BE2C (cell line): ENCODE measurements at regions not wholly inside any gene's neighbourhood (a gene's known extent, or its start where the extent isn't known, plus 50 kb on each side); places are given as distances from the start of the nearest gene placed in this dataset.

Source experiments
- DNase-seq: peaks from one replicate; pipeline ENCODE4 v3.0.0-alpha.2; 2020
- H3K27me3 ChIP-seq: fragments of 250-450 bp; sonication (Bioruptor Pico); 2 replicates; pipeline ENCODE4 v1.5.1; 2020; ENCODE audit warnings: mild to moderate bottlenecking
- H3K36me3 ChIP-seq: fragments of 250-450 bp; sonication (Bioruptor Pico); 2 replicates; pipeline ENCODE4 v1.5.1; 2020; ENCODE audit warnings: mild to moderate bottlenecking
- H3K4me1 ChIP-seq: fragments of 250-450 bp; sonication (Bioruptor Pico); 2 replicates; pipeline ENCODE4 v1.5.1; 2020
- H3K4me3 ChIP-seq: 2 replicates; pipeline ENCODE4 v1.5.1; 2011; ENCODE audit warnings: low read depth, low read length
- H3K9me3 ChIP-seq: fragments of 250-450 bp; sonication (Bioruptor Pico); 2 replicates; pipeline ENCODE4 v1.5.1; 2020
- TF ChIP-seq, protein P1 (sequence below): IDR thresholded peaks from 2 replicates; pipeline ENCODE4 v1.5.1; 2012; ENCODE audit warnings: mild to moderate bottlenecking, low read depth, low read length

DNA sequence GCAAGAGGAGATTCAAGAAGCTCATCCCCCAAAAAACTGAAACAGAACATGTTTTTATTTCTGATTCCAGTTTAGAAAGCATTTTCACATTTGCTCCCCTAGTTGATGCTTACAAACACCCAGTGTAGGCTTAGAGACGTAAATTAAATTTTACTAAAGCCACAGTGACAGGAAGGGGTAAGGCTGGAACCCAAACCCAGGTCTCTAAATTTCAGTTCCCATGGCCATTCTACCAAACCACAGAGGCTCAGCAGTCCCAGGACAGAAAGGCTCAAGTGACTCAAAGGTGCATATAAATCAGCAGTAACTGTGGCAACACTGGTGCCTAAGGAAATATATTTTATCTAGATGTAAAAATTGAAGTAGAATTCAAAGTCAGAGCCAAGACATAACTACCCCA, 128.7 kb downstream of the CEP120 start:
- Histone ChIP-seq H3K4me3 (no peak overlapping the region), H3K4me1 (no peaks in the 10 kb centered on the region), H3K9me3 (no peaks in the 10 kb centered on the region), H3K36me3 (no peaks in the 10 kb centered on the region), H3K27me3 (peaks cover 16% of the 10 kb centered on the region)
- TF ChIP-seq, protein P1, sequence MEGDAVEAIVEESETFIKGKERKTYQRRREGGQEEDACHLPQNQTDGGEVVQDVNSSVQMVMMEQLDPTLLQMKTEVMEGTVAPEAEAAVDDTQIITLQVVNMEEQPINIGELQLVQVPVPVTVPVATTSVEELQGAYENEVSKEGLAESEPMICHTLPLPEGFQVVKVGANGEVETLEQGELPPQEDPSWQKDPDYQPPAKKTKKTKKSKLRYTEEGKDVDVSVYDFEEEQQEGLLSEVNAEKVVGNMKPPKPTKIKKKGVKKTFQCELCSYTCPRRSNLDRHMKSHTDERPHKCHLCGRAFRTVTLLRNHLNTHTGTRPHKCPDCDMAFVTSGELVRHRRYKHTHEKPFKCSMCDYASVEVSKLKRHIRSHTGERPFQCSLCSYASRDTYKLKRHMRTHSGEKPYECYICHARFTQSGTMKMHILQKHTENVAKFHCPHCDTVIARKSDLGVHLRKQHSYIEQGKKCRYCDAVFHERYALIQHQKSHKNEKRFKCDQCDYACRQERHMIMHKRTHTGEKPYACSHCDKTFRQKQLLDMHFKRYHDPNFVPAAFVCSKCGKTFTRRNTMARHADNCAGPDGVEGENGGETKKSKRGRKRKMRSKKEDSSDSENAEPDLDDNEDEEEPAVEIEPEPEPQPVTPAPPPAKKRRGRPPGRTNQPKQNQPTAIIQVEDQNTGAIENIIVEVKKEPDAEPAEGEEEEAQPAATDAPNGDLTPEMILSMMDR: no peak
- DNase-seq: no peak

DNA sequence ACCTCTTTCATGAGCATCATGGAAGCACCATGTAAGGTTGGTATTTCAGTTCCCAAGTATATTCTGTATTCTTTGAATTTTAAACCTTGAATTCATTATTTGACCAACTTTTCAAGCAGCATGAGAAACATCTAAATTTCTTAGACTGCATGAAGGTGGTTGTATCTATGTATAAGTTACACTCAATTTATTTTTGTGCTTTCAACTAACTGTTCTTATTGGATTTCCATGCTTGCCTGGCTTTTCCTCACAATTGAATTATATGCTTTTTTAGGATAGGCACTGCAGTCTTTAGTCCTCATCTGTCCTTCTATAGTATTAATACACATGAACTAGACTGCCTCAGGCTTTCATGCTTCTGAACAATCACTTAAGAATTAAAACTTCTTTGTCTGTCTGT, 134.0 kb downstream of the CEP120 start:
- Histone ChIP-seq H3K9me3 (no peaks in the 10 kb centered on the region), H3K4me1 (no peaks in the 10 kb centered on the region), H3K36me3 (no peaks in the 10 kb centered on the region), H3K27me3 (peaks cover 52% of the 10 kb centered on the region), H3K4me3 (no peak overlapping the region)
- no peak for DNase-seq
- TF ChIP-seq, protein P1: no peak

DNA sequence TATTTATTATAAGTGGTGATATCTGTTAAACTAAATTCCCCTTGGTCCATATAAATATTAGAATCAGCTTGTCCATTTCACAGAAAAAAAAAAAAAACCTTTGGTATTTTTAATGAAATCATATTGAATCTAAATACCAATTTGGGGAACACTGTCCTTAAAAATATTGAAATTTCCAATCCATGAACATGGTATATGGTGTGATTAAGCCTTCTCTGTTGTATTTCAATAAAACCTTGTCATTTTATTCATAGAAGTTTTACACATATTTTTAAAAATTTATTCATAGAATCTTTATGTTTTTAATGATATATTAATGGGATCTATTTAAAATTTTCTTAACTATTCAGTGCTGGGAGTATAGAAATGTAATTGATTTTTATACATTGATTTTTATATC, 135.3 kb downstream of the CEP120 start:
- TF ChIP-seq, protein P1: no peak
- no peaks in the 10 kb centered on the region for H3K36me3 ChIP-seq
- H3K4me3 ChIP-seq: no peak overlapping the region
- H3K4me1 ChIP-seq: no peaks in the 10 kb centered on the region
- H3K9me3 ChIP-seq: no peaks in the 10 kb centered on the region
- DNase-seq: no peak
- peaks cover 58% of the 10 kb centered on the region for H3K27me3 ChIP-seq

DNA sequence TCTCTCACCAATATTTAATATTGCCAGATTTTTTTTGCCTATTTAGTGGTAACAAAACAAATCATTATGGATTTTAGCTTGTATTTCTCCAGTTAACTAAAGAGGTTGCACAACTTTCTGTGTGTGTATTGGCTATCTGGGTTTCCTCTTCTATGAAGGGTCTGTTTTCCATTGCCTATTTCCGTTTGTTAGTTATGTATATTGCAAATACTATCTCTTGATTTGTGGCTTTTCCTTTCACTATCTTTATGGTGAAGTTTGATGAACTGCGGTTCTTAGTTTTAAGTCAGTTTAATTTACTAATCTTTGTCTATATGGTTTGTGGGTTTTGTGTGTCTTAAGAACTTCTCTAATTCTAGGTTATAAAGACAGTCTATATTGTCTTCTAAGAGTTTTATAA, 136.3 kb downstream of the CEP120 start:
- Histone ChIP-seq H3K36me3 (no peaks in the 10 kb centered on the region), H3K9me3 (no peaks in the 10 kb centered on the region), H3K4me1 (no peaks in the 10 kb centered on the region), H3K4me3 (no peak overlapping the region), H3K27me3 (peaks cover 67% of the 10 kb centered on the region)
- DNase-seq: no peak
- TF ChIP-seq, protein P1: no peak

DNA sequence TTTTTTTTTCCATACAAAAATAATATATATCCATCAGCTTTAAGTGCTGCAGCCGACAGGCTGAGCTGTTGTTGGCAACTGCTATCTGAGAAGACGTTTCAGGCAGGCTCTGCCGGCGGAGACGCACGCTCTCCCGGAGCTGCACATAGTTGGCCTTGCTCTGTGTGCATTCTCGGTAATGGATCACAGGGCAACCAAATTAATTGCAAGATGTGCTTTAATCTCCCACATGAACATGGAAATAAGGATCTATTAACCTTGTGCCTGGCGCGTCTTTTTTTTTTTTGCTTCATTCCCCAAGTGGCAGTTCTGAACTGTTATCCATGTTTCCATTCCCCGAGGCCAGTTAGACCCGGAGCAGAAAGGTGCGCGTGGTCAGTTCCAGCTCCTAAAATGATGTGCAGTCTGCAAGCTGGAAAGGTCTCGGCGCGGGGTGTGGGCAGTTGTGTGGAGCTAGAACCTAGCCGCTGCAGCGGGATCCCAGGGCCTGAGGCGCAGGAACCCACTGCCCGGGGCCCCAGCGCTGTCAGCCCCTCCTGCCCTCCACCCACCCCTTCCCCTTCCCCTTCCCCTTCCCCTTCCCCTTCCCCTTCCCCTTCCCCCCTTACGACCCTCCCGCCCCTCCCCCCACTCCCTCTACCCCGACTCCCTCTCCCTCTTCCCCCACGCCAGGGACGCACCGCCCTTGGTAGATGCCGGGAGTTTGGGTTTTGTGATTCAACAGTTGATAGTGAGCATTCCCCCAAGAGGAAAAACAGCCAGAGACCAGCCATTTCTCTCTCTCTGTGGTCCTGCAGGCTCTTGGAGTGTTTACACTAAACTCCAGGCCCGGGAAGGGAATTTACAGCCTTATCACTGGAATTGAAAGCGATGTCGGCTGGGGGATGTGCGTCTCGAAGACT, 137.8 kb downstream of the CEP120 start:
- TF ChIP-seq, protein P1: no peak
- no peaks in the 10 kb centered on the region for H3K4me1 ChIP-seq
- H3K4me3 ChIP-seq: peak overlapping the region; percentile 28
- no peaks in the 10 kb centered on the region for H3K36me3 ChIP-seq
- DNase-seq: peak; percentile 24
- no peaks in the 10 kb centered on the region for H3K9me3 ChIP-seq
- H3K27me3 ChIP-seq: peaks cover 60% of the 10 kb centered on the region

DNA sequence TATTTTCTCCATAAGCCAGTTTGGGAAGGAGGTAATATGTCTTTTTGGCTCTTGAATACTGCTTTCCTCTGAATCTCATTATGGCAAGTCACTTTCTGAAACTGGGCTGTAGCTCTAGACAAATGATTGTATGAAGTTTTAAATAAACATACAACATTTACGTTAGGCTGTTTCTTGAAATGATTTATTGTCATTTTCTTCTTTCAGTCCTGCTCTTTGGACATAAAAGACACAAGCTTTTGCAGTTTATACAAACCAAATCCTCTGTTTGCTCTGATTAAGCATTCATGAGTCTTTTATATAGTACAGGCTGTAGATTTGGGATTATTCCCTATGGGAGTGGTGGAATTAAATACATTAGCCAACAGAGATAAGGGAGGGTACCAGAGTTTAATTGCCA, 139.7 kb downstream of the CEP120 start:
- Histone ChIP-seq H3K9me3 (no peaks in the 10 kb centered on the region), H3K27me3 (peaks cover 53% of the 10 kb centered on the region), H3K36me3 (no peaks in the 10 kb centered on the region), H3K4me1 (no peaks in the 10 kb centered on the region), H3K4me3 (no peak overlapping the region)
- no peak for DNase-seq
- TF ChIP-seq, protein P1: no peak
